ENCODE measurements at regions not wholly inside any gene's neighbourhood (a gene's known extent, or its start where the extent isn't known, plus 50 kb on each side); places are given as distances from the start of the nearest gene placed in this dataset.
A peak's percentile ranks its signal among the peaks of the same experiment; 100 is the strongest.

- H3K27ac ChIP-seq (ENCODE audit: low read depth in 2 of 2, low read length in 2 of 2), result peak overlapping the region in 1 of 2 donors; percentile 28
- H3K4me3 ChIP-seq (ENCODE audit: low read length in 2 of 2), result no peak overlapping the region
- H3K36me3 ChIP-seq (ENCODE audit: control insufficient read depth in 2 of 2, insufficient read depth in 2 of 2, low read length in 2 of 2), result no peaks in the 10 kb centered on the region
- H3K9ac ChIP-seq (ENCODE audit: low read depth in 1 of 2, low read length in 2 of 2), result no peak overlapping the region
- H3K27me3 ChIP-seq (ENCODE audit: control insufficient read depth in 2 of 2, insufficient read depth in 2 of 2, low read length in 2 of 2), result no peaks in the 10 kb centered on the region
- H3K9me3 ChIP-seq (ENCODE audit: control insufficient read depth in 2 of 2, low read length in 2 of 2), result no peaks in the 10 kb centered on the region
- H3K4me1 ChIP-seq (ENCODE audit: control insufficient read depth in 2 of 2, insufficient read depth in 2 of 2, low read length in 2 of 2), result peaks cover 0 to 6% of the 10 kb centered on the region in 2 donors
These were observed 247.2 kb downstream of the FAM170A start for GRCh38 chr5:119876522-119876921.

GRCh38 chr5:119878712-119879111 lies 249.4 kb downstream of the FAM170A start:
- H3K4me1 ChIP-seq (ENCODE audit: control insufficient read depth in 2 of 2, insufficient read depth in 2 of 2, low read length in 2 of 2), result peaks cover 0 to 6% of the 10 kb centered on the region in 2 donors
- H3K36me3 ChIP-seq (ENCODE audit: control insufficient read depth in 2 of 2, insufficient read depth in 2 of 2, low read length in 2 of 2), result no peaks in the 10 kb centered on the region
- H3K27ac ChIP-seq (ENCODE audit: low read depth in 2 of 2, low read length in 2 of 2), result no peak overlapping the region
- no peaks in the 10 kb centered on the region for H3K27me3 ChIP-seq (ENCODE audit: control insufficient read depth in 2 of 2, insufficient read depth in 2 of 2, low read length in 2 of 2)
- no peak overlapping the region for H3K9ac ChIP-seq (ENCODE audit: low read depth in 1 of 2, low read length in 2 of 2)
- H3K9me3 ChIP-seq (ENCODE audit: control insufficient read depth in 2 of 2, low read length in 2 of 2), result no peaks in the 10 kb centered on the region
- no peak overlapping the region for H3K4me3 ChIP-seq (ENCODE audit: low read length in 2 of 2)

- H3K9me3 ChIP-seq (ENCODE audit: control insufficient read depth in 2 of 2, low read length in 2 of 2), result no peaks in the 10 kb centered on the region
- no peak overlapping the region for H3K4me3 ChIP-seq (ENCODE audit: low read length in 2 of 2)
- no peaks in the 10 kb centered on the region for H3K27me3 ChIP-seq (ENCODE audit: control insufficient read depth in 2 of 2, insufficient read depth in 2 of 2, low read length in 2 of 2)
- no peaks in the 10 kb centered on the region for H3K36me3 ChIP-seq (ENCODE audit: control insufficient read depth in 2 of 2, insufficient read depth in 2 of 2, low read length in 2 of 2)
- H3K27ac ChIP-seq (ENCODE audit: low read depth in 2 of 2, low read length in 2 of 2), result no peak overlapping the region
- peaks cover 0 to 6% of the 10 kb centered on the region in 2 donors for H3K4me1 ChIP-seq (ENCODE audit: control insufficient read depth in 2 of 2, insufficient read depth in 2 of 2, low read length in 2 of 2)
- no peak overlapping the region for H3K9ac ChIP-seq (ENCODE audit: low read depth in 1 of 2, low read length in 2 of 2)
These were observed 250.1 kb downstream of the FAM170A start for GRCh38 chr5:119879446-119879845.

- Histone ChIP-seq H3K27me3 (ENCODE audit: control insufficient read depth in 2 of 2, insufficient read depth in 2 of 2, low read length in 2 of 2) (no peaks in the 10 kb centered on the region), H3K4me3 (ENCODE audit: low read length in 2 of 2) (no peak overlapping the region), H3K9me3 (ENCODE audit: control insufficient read depth in 2 of 2, low read length in 2 of 2) (no peaks in the 10 kb centered on the region), H3K27ac (ENCODE audit: low read depth in 2 of 2, low read length in 2 of 2) (no peak overlapping the region), H3K9ac (ENCODE audit: low read depth in 1 of 2, low read length in 2 of 2) (no peak overlapping the region), H3K4me1 (ENCODE audit: control insufficient read depth in 2 of 2, insufficient read depth in 2 of 2, low read length in 2 of 2) (peaks cover 0 to 8% of the 10 kb centered on the region in 2 donors), H3K36me3 (ENCODE audit: control insufficient read depth in 2 of 2, insufficient read depth in 2 of 2, low read length in 2 of 2) (no peaks in the 10 kb centered on the region)
These were observed 265.7 kb downstream of the FAM170A start for GRCh38 chr5:119895066-119895465.

GRCh38 chr5:119896826-119897536 lies 267.6 kb downstream of the FAM170A start:
- H3K9me3 ChIP-seq (ENCODE audit: control insufficient read depth in 2 of 2, low read length in 2 of 2), result no peaks in the 10 kb centered on the region
- peaks cover 0 to 8% of the 10 kb centered on the region in 2 donors for H3K4me1 ChIP-seq (ENCODE audit: control insufficient read depth in 2 of 2, insufficient read depth in 2 of 2, low read length in 2 of 2)
- H3K27ac ChIP-seq (ENCODE audit: low read depth in 2 of 2, low read length in 2 of 2), result peak overlapping the region in 1 of 2 donors; percentile 59
- no peaks in the 10 kb centered on the region for H3K36me3 ChIP-seq (ENCODE audit: control insufficient read depth in 2 of 2, insufficient read depth in 2 of 2, low read length in 2 of 2)
- H3K4me3 ChIP-seq (ENCODE audit: low read length in 2 of 2), result no peak overlapping the region
- H3K27me3 ChIP-seq (ENCODE audit: control insufficient read depth in 2 of 2, insufficient read depth in 2 of 2, low read length in 2 of 2), result no peaks in the 10 kb centered on the region
- no peak overlapping the region for H3K9ac ChIP-seq (ENCODE audit: low read depth in 1 of 2, low read length in 2 of 2)

GRCh38 chr5:119897537-119898370 lies 268.4 kb downstream of the FAM170A start:
- H3K9ac ChIP-seq (ENCODE audit: low read depth in 1 of 2, low read length in 2 of 2), result no peak overlapping the region
- no peaks in the 10 kb centered on the region for H3K27me3 ChIP-seq (ENCODE audit: control insufficient read depth in 2 of 2, insufficient read depth in 2 of 2, low read length in 2 of 2)
- H3K9me3 ChIP-seq (ENCODE audit: control insufficient read depth in 2 of 2, low read length in 2 of 2), result no peaks in the 10 kb centered on the region
- H3K4me1 ChIP-seq (ENCODE audit: control insufficient read depth in 2 of 2, insufficient read depth in 2 of 2, low read length in 2 of 2), result peaks cover 0 to 8% of the 10 kb centered on the region in 2 donors
- no peak overlapping the region for H3K4me3 ChIP-seq (ENCODE audit: low read length in 2 of 2)
- H3K27ac ChIP-seq (ENCODE audit: low read depth in 2 of 2, low read length in 2 of 2), result peak overlapping the region in 1 of 2 donors; percentile 11
- H3K36me3 ChIP-seq (ENCODE audit: control insufficient read depth in 2 of 2, insufficient read depth in 2 of 2, low read length in 2 of 2), result no peaks in the 10 kb centered on the region

GRCh38 chr5:119899981-119900380 lies 270.6 kb downstream of the FAM170A start:
- H3K27me3 ChIP-seq (ENCODE audit: control insufficient read depth in 2 of 2, insufficient read depth in 2 of 2, low read length in 2 of 2), result no peaks in the 10 kb centered on the region
- peaks cover 0 to 8% of the 10 kb centered on the region in 2 donors for H3K4me1 ChIP-seq (ENCODE audit: control insufficient read depth in 2 of 2, insufficient read depth in 2 of 2, low read length in 2 of 2)
- no peak overlapping the region for H3K4me3 ChIP-seq (ENCODE audit: low read length in 2 of 2)
- no peak overlapping the region for H3K27ac ChIP-seq (ENCODE audit: low read depth in 2 of 2, low read length in 2 of 2)
- no peak overlapping the region for H3K9ac ChIP-seq (ENCODE audit: low read depth in 1 of 2, low read length in 2 of 2)
- H3K9me3 ChIP-seq (ENCODE audit: control insufficient read depth in 2 of 2, low read length in 2 of 2), result no peaks in the 10 kb centered on the region
- H3K36me3 ChIP-seq (ENCODE audit: control insufficient read depth in 2 of 2, insufficient read depth in 2 of 2, low read length in 2 of 2), result no peaks in the 10 kb centered on the region

- Histone ChIP-seq H3K36me3 (ENCODE audit: control insufficient read depth in 2 of 2, insufficient read depth in 2 of 2, low read length in 2 of 2) (no peaks in the 10 kb centered on the region), H3K9me3 (ENCODE audit: control insufficient read depth in 2 of 2, low read length in 2 of 2) (no peaks in the 10 kb centered on the region), H3K9ac (ENCODE audit: low read depth in 1 of 2, low read length in 2 of 2) (no peak overlapping the region), H3K27ac (ENCODE audit: low read depth in 2 of 2, low read length in 2 of 2) (no peak overlapping the region), H3K4me1 (ENCODE audit: control insufficient read depth in 2 of 2, insufficient read depth in 2 of 2, low read length in 2 of 2) (no peaks in the 10 kb centered on the region), H3K27me3 (ENCODE audit: control insufficient read depth in 2 of 2, insufficient read depth in 2 of 2, low read length in 2 of 2) (no peaks in the 10 kb centered on the region), H3K4me3 (ENCODE audit: low read length in 2 of 2) (no peak overlapping the region)
These were observed 273.2 kb downstream of the FAM170A start for GRCh38 chr5:119902593-119902992.

- no peaks in the 10 kb centered on the region for H3K9me3 ChIP-seq (ENCODE audit: control insufficient read depth in 2 of 2, low read length in 2 of 2)
- H3K27ac ChIP-seq (ENCODE audit: low read depth in 2 of 2, low read length in 2 of 2), result no peak overlapping the region
- H3K4me1 ChIP-seq (ENCODE audit: control insufficient read depth in 2 of 2, insufficient read depth in 2 of 2, low read length in 2 of 2), result no peaks in the 10 kb centered on the region
- no peak overlapping the region for H3K4me3 ChIP-seq (ENCODE audit: low read length in 2 of 2)
- H3K9ac ChIP-seq (ENCODE audit: low read depth in 1 of 2, low read length in 2 of 2), result no peak overlapping the region
- H3K36me3 ChIP-seq (ENCODE audit: control insufficient read depth in 2 of 2, insufficient read depth in 2 of 2, low read length in 2 of 2), result no peaks in the 10 kb centered on the region
- H3K27me3 ChIP-seq (ENCODE audit: control insufficient read depth in 2 of 2, insufficient read depth in 2 of 2, low read length in 2 of 2), result no peaks in the 10 kb centered on the region
These were observed 284.1 kb downstream of the FAM170A start for GRCh38 chr5:119913425-119913824.

- H3K9ac ChIP-seq (ENCODE audit: low read depth in 1 of 2, low read length in 2 of 2), result no peak overlapping the region
- H3K4me3 ChIP-seq (ENCODE audit: low read length in 2 of 2), result no peak overlapping the region
- no peaks in the 10 kb centered on the region for H3K27me3 ChIP-seq (ENCODE audit: control insufficient read depth in 2 of 2, insufficient read depth in 2 of 2, low read length in 2 of 2)
- H3K36me3 ChIP-seq (ENCODE audit: control insufficient read depth in 2 of 2, insufficient read depth in 2 of 2, low read length in 2 of 2), result no peaks in the 10 kb centered on the region
- H3K4me1 ChIP-seq (ENCODE audit: control insufficient read depth in 2 of 2, insufficient read depth in 2 of 2, low read length in 2 of 2), result no peaks in the 10 kb centered on the region
- H3K27ac ChIP-seq (ENCODE audit: low read depth in 2 of 2, low read length in 2 of 2), result no peak overlapping the region
- H3K9me3 ChIP-seq (ENCODE audit: control insufficient read depth in 2 of 2, low read length in 2 of 2), result no peaks in the 10 kb centered on the region
These were observed 289.9 kb downstream of the FAM170A start for GRCh38 chr5:119919279-119919678.

All from mucosa of rectum (tissue), 2 donors.